ENCODE measurements at regions not wholly inside any gene's neighbourhood (a gene's known extent, or its start where the extent isn't known, plus 50 kb on each side); places are given as distances from the start of the nearest gene placed in this dataset.
"Not testable (repeated sequence)": the region's sequence is repeated elsewhere in the genome, so short reads cannot be mapped to it uniquely, and the experiment has no call there.

GRCh38 chr1:149200567-149200966 is 97.2 kb upstream of the NBPF9 start:
- TF ChIP-seq, protein P1, sequence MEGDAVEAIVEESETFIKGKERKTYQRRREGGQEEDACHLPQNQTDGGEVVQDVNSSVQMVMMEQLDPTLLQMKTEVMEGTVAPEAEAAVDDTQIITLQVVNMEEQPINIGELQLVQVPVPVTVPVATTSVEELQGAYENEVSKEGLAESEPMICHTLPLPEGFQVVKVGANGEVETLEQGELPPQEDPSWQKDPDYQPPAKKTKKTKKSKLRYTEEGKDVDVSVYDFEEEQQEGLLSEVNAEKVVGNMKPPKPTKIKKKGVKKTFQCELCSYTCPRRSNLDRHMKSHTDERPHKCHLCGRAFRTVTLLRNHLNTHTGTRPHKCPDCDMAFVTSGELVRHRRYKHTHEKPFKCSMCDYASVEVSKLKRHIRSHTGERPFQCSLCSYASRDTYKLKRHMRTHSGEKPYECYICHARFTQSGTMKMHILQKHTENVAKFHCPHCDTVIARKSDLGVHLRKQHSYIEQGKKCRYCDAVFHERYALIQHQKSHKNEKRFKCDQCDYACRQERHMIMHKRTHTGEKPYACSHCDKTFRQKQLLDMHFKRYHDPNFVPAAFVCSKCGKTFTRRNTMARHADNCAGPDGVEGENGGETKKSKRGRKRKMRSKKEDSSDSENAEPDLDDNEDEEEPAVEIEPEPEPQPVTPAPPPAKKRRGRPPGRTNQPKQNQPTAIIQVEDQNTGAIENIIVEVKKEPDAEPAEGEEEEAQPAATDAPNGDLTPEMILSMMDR (IDR thresholded peaks at IDR 0.05 in 2 of 3, conservative IDR thresholded peaks at IDR 0.05 in 1 of 3; ENCODE audit: control insufficient read depth in 2 of 3, extremely low read depth in 1 of 3, insufficient read depth in 1 of 3, low read depth in 3 of 3, low read length in 3 of 3), result not testable (repeated sequence)
- TF ChIP-seq POLR2A (IDR thresholded peaks at IDR 0.05; ENCODE audit: low read depth, low read length); TBL1XR1 (IDR thresholded peaks at IDR 0.05; ENCODE audit: low read depth, low read length); ZNF274 (IDR thresholded peaks at IDR 0.05; ENCODE audit: insufficient read depth, insufficient read length); ZNF207 (IDR thresholded peaks at IDR 0.05; ENCODE audit: borderline replicate concordance); TCF12 (IDR thresholded peaks at IDR 0.05; ENCODE audit: low read depth, low read length); EZH2 (IDR thresholded peaks at IDR 0.05; ENCODE audit: borderline replicate concordance, control insufficient read depth, low read depth, low read length); DPF2 (IDR thresholded peaks at IDR 0.05); ETV6 (conservative IDR thresholded peaks at IDR 0.05 in 1 of 2, IDR thresholded peaks at IDR 0.05 in 1 of 2; ENCODE audit: borderline replicate concordance in 1 of 2, low read depth in 1 of 2); BACH1 (IDR thresholded peaks at IDR 0.05; ENCODE audit: borderline replicate concordance); SREBF2 (IDR thresholded peaks at IDR 0.05; ENCODE audit: low read length); HDAC2 (IDR thresholded peaks at IDR 0.05); EGR1 (IDR thresholded peaks at IDR 0.05; ENCODE audit: borderline replicate concordance in 1 of 2, low read depth in 2 of 2, low read length in 2 of 2); CBX5 (IDR thresholded peaks at IDR 0.05; ENCODE audit: low read depth): not testable (repeated sequence)

Data from GM12878 (cell line).